ENCODE measurements at regions not wholly inside any gene's neighbourhood (a gene's known extent, or its start where the extent isn't known, plus 50 kb on each side); places are given as distances from the start of the nearest gene placed in this dataset.

- no peak overlapping the region for H2AK5ac ChIP-seq (ENCODE audit: low read depth, low read length)
- H3K4ac ChIP-seq (ENCODE audit: low read length): no peak overlapping the region
- H3K18ac ChIP-seq (ENCODE audit: low read length): no peak overlapping the region
- no peak overlapping the region for H4K8ac ChIP-seq (ENCODE audit: low read depth, low read length)
- no peak overlapping the region for H3K23ac ChIP-seq (ENCODE audit: low read depth, low read length, poor library complexity)
- no CpG with 5 or more reads among the region's 4 CpGs for WGBS, 2 donors (ENCODE audit: extremely low coverage in 2 of 2, insufficient read length in 2 of 2, insufficient replicate concordance in 1 of 2)
- H3K36me3 ChIP-seq (replicated peaks in 1 of 2; ENCODE audit: control insufficient read depth in 2 of 2, insufficient read depth in 2 of 2, low read length in 2 of 2): no peaks in the 10 kb centered on the region
- H3K4me2 ChIP-seq (ENCODE audit: insufficient read depth, low read length, poor library complexity, severe bottlenecking): no peak overlapping the region
- no peaks in the 10 kb centered on the region for H3K4me1 ChIP-seq (ENCODE audit: control insufficient read depth in 2 of 2, insufficient read depth in 1 of 2, low read depth in 1 of 2, low read length in 2 of 2)
- no peak overlapping the region for H2BK5ac ChIP-seq (ENCODE audit: low read length)
- H3K9ac ChIP-seq (ENCODE audit: low read depth, low read length, poor library complexity): no peak overlapping the region
- DNase-seq (ENCODE audit: low spot score): no peak
- H2AFZ ChIP-seq (ENCODE audit: low read length): no peak overlapping the region
- H3K9me3 ChIP-seq (replicated peaks in 1 of 2; ENCODE audit: control insufficient read depth in 2 of 2, insufficient read depth in 1 of 2, low read depth in 1 of 2, low read length in 2 of 2): peaks cover 0 to 3% of the 10 kb centered on the region in 2 donors
- no peaks in the 10 kb centered on the region for H3K79me1 ChIP-seq (ENCODE audit: low read depth, low read length)
- no peak overlapping the region for H2BK120ac ChIP-seq (ENCODE audit: low read depth, low read length)
- no peaks in the 10 kb centered on the region for H3K27me3 ChIP-seq (ENCODE audit: control insufficient read depth in 3 of 3, insufficient read depth in 3 of 3, low read depth in 1 of 3, low read length in 3 of 3)
- no peak overlapping the region for H4K91ac ChIP-seq (ENCODE audit: low read depth, low read length, poor library complexity)
- no peak overlapping the region for H3K27ac ChIP-seq (replicated peaks; ENCODE audit: low read length)
- no peak overlapping the region for H3K14ac ChIP-seq (ENCODE audit: low read length)
- no peak overlapping the region for H2BK15ac ChIP-seq (ENCODE audit: low read length)
- no peak overlapping the region for H3K4me3 ChIP-seq (ENCODE audit: low read length in 2 of 2)
- no peak overlapping the region for H2BK12ac ChIP-seq (ENCODE audit: low read length)
These were observed 112.2 kb upstream of the JCAD start for GRCh38 chr10:30171601-30172000.

GRCh38 chr10:30170814-30171213 is 111.4 kb upstream of the JCAD start:
- no peak overlapping the region for H3K18ac ChIP-seq (ENCODE audit: low read length)

GRCh38 chr10:30170146-30170545 is 110.8 kb upstream of the JCAD start:
- Histone ChIP-seq H3K4ac (ENCODE audit: low read length) (no peak overlapping the region), H3K9ac (ENCODE audit: low read depth, low read length, poor library complexity) (no peak overlapping the region), H3K4me2 (ENCODE audit: insufficient read depth, low read length, poor library complexity, severe bottlenecking) (no peak overlapping the region), H3K23ac (ENCODE audit: low read depth, low read length, poor library complexity) (no peak overlapping the region), H2BK15ac (ENCODE audit: low read length) (no peak overlapping the region), H3K18ac (ENCODE audit: low read length) (no peak overlapping the region), H2AFZ (ENCODE audit: low read length) (no peak overlapping the region), H3K4me1 (ENCODE audit: control insufficient read depth in 2 of 2, insufficient read depth in 1 of 2, low read depth in 1 of 2, low read length in 2 of 2) (no peaks in the 10 kb centered on the region), H4K91ac (ENCODE audit: low read depth, low read length, poor library complexity) (no peak overlapping the region), H3K27ac (replicated peaks; ENCODE audit: low read length) (no peak overlapping the region), H2AK5ac (ENCODE audit: low read depth, low read length) (no peak overlapping the region), H3K9me3 (replicated peaks in 1 of 2; ENCODE audit: control insufficient read depth in 2 of 2, insufficient read depth in 1 of 2, low read depth in 1 of 2, low read length in 2 of 2) (peaks cover 0 to 3% of the 10 kb centered on the region in 2 donors), H2BK5ac (ENCODE audit: low read length) (no peak overlapping the region), H4K8ac (ENCODE audit: low read depth, low read length) (no peak overlapping the region), H3K79me1 (ENCODE audit: low read depth, low read length) (no peaks in the 10 kb centered on the region), H2BK120ac (ENCODE audit: low read depth, low read length) (no peak overlapping the region), H3K4me3 (ENCODE audit: low read length in 2 of 2) (peak overlapping the region in 1 of 2 donors; percentile 21), H3K27me3 (ENCODE audit: control insufficient read depth in 3 of 3, insufficient read depth in 3 of 3, low read depth in 1 of 3, low read length in 3 of 3) (no peaks in the 10 kb centered on the region), H3K36me3 (replicated peaks in 1 of 2; ENCODE audit: control insufficient read depth in 2 of 2, insufficient read depth in 2 of 2, low read length in 2 of 2) (no peaks in the 10 kb centered on the region), H2BK12ac (ENCODE audit: low read length) (no peak overlapping the region), H3K14ac (ENCODE audit: low read length) (no peak overlapping the region)
- no CpG with 5 or more reads among the region's 3 CpGs for WGBS, 2 donors (ENCODE audit: extremely low coverage in 2 of 2, insufficient read length in 2 of 2, insufficient replicate concordance in 1 of 2)
- DNase-seq (ENCODE audit: low spot score): no peak

More at GRCh38 chr10:30170814-30171213, 111.4 kb upstream of the JCAD start:
- Histone ChIP-seq H3K9ac (ENCODE audit: low read depth, low read length, poor library complexity) (no peak overlapping the region), H3K36me3 (replicated peaks in 1 of 2; ENCODE audit: control insufficient read depth in 2 of 2, insufficient read depth in 2 of 2, low read length in 2 of 2) (no peaks in the 10 kb centered on the region), H3K23ac (ENCODE audit: low read depth, low read length, poor library complexity) (no peak overlapping the region), H4K91ac (ENCODE audit: low read depth, low read length, poor library complexity) (no peak overlapping the region), H3K27ac (replicated peaks; ENCODE audit: low read length) (no peak overlapping the region), H3K4me3 (ENCODE audit: low read length in 2 of 2) (no peak overlapping the region), H3K14ac (ENCODE audit: low read length) (no peak overlapping the region), H2BK120ac (ENCODE audit: low read depth, low read length) (no peak overlapping the region), H2BK15ac (ENCODE audit: low read length) (no peak overlapping the region), H2AFZ (ENCODE audit: low read length) (no peak overlapping the region), H2AK5ac (ENCODE audit: low read depth, low read length) (no peak overlapping the region), H3K4me2 (ENCODE audit: insufficient read depth, low read length, poor library complexity, severe bottlenecking) (no peak overlapping the region), H3K4ac (ENCODE audit: low read length) (no peak overlapping the region), H3K4me1 (ENCODE audit: control insufficient read depth in 2 of 2, insufficient read depth in 1 of 2, low read depth in 1 of 2, low read length in 2 of 2) (no peaks in the 10 kb centered on the region), H4K8ac (ENCODE audit: low read depth, low read length) (no peak overlapping the region), H3K79me1 (ENCODE audit: low read depth, low read length) (no peaks in the 10 kb centered on the region), H2BK12ac (ENCODE audit: low read length) (no peak overlapping the region), H3K27me3 (ENCODE audit: control insufficient read depth in 3 of 3, insufficient read depth in 3 of 3, low read depth in 1 of 3, low read length in 3 of 3) (no peaks in the 10 kb centered on the region), H3K9me3 (replicated peaks in 1 of 2; ENCODE audit: control insufficient read depth in 2 of 2, insufficient read depth in 1 of 2, low read depth in 1 of 2, low read length in 2 of 2) (peaks cover 0 to 3% of the 10 kb centered on the region in 2 donors), H2BK5ac (ENCODE audit: low read length) (no peak overlapping the region)
- WGBS, 2 donors (ENCODE audit: extremely low coverage in 2 of 2, insufficient read length in 2 of 2, insufficient replicate concordance in 1 of 2): no CpG with 5 or more reads among the region's 3 CpGs
- DNase-seq (ENCODE audit: low spot score): no peak

GRCh38 chr10:30169342-30169741 is 110.0 kb upstream of the JCAD start:
- Histone ChIP-seq H2BK120ac (ENCODE audit: low read depth, low read length) (no peak overlapping the region), H3K4me2 (ENCODE audit: insufficient read depth, low read length, poor library complexity, severe bottlenecking) (no peak overlapping the region), H3K4me1 (ENCODE audit: control insufficient read depth in 2 of 2, insufficient read depth in 1 of 2, low read depth in 1 of 2, low read length in 2 of 2) (no peaks in the 10 kb centered on the region), H3K4ac (ENCODE audit: low read length) (no peak overlapping the region), H2BK5ac (ENCODE audit: low read length) (no peak overlapping the region), H3K4me3 (ENCODE audit: low read length in 2 of 2) (no peak overlapping the region), H3K36me3 (replicated peaks in 1 of 2; ENCODE audit: control insufficient read depth in 2 of 2, insufficient read depth in 2 of 2, low read length in 2 of 2) (no peaks in the 10 kb centered on the region), H4K8ac (ENCODE audit: low read depth, low read length) (no peak overlapping the region), H3K18ac (ENCODE audit: low read length) (no peak overlapping the region), H2AFZ (ENCODE audit: low read length) (no peak overlapping the region), H3K27me3 (ENCODE audit: control insufficient read depth in 3 of 3, insufficient read depth in 3 of 3, low read depth in 1 of 3, low read length in 3 of 3) (no peaks in the 10 kb centered on the region), H2BK15ac (ENCODE audit: low read length) (no peak overlapping the region), H3K23ac (ENCODE audit: low read depth, low read length, poor library complexity) (no peak overlapping the region), H3K9me3 (replicated peaks in 1 of 2; ENCODE audit: control insufficient read depth in 2 of 2, insufficient read depth in 1 of 2, low read depth in 1 of 2, low read length in 2 of 2) (peaks cover 0 to 3% of the 10 kb centered on the region in 2 donors), H2BK12ac (ENCODE audit: low read length) (no peak overlapping the region), H4K91ac (ENCODE audit: low read depth, low read length, poor library complexity) (no peak overlapping the region), H3K27ac (replicated peaks; ENCODE audit: low read length) (no peak overlapping the region), H2AK5ac (ENCODE audit: low read depth, low read length) (no peak overlapping the region), H3K79me1 (ENCODE audit: low read depth, low read length) (no peaks in the 10 kb centered on the region), H3K9ac (ENCODE audit: low read depth, low read length, poor library complexity) (no peak overlapping the region), H3K14ac (ENCODE audit: low read length) (no peak overlapping the region)
- no CpG with 5 or more reads among the region's 3 CpGs for WGBS, 2 donors (ENCODE audit: extremely low coverage in 2 of 2, insufficient read length in 2 of 2, insufficient replicate concordance in 1 of 2)
- DNase-seq (ENCODE audit: low spot score): no peak

Measured in neuronal stem cell (in vitro differentiated cells).